ENCODE measurements at regions not wholly inside any gene's neighbourhood (a gene's known extent, or its start where the extent isn't known, plus 50 kb on each side); places are given as distances from the start of the nearest gene placed in this dataset.

DNA sequence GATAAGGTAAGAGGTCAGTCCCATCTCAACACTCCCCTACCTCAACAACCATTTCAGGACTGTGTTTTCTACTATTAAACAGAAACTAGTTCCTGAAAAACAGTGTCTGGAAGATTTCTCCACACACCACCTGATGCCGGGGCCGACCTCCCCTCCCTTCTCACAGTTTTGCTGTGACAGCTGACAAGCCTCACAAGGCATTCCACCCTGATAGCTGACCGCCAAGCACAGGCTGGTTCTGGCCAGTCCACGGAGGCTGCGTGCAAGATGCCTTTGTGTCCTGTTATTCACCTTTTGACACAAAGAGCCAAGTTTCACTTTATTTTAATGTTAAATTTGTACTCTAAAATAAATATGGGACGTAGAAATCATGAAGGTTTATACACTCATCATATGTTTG, 758.6 kb downstream of the PDHA2 start:
- POLR2A ChIA-PET: no interaction called here
- no peaks in the 10 kb centered on the region for H3K36me3 Mint-ChIP-seq
- no peaks in the 10 kb centered on the region for H3K9me3 Mint-ChIP-seq
- no peaks in the 10 kb centered on the region for H3K27me3 Mint-ChIP-seq
- ATAC-seq (ENCODE audit: low read depth): no peak
- no peaks in the 10 kb centered on the region for H3K4me1 Mint-ChIP-seq
- no peak overlapping the region for H3K4me3 Mint-ChIP-seq
- DNase-seq: no peak
- no peak overlapping the region for H3K27ac Mint-ChIP-seq

DNA sequence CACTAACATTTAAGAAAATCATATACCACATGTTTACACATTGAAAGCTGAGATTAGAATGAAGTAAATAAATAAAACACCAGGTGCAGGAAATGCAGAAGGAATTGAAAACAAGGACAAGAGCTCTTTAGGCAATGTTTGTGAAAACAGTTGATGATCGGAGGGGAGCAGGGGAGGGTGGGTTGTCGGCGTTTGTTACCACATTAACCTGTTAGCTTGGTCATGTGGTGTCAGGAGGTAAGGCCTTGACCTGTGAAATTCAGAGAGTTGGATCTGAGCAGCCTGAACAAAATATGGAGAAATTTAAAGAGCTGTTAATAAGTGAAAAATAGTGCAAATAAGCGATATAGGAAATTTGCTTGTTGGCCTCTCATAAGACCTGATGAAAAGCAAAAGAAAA, 759.9 kb downstream of the PDHA2 start:
- Mint-ChIP-seq H3K36me3 (no peaks in the 10 kb centered on the region), H3K27ac (no peak overlapping the region), H3K27me3 (no peaks in the 10 kb centered on the region), H3K4me3 (no peak overlapping the region), H3K9me3 (no peaks in the 10 kb centered on the region), H3K4me1 (no peaks in the 10 kb centered on the region)
- POLR2A ChIA-PET: no interaction called here
- DNase-seq (no peak), ATAC-seq (ENCODE audit: low read depth) (no peak)

DNA sequence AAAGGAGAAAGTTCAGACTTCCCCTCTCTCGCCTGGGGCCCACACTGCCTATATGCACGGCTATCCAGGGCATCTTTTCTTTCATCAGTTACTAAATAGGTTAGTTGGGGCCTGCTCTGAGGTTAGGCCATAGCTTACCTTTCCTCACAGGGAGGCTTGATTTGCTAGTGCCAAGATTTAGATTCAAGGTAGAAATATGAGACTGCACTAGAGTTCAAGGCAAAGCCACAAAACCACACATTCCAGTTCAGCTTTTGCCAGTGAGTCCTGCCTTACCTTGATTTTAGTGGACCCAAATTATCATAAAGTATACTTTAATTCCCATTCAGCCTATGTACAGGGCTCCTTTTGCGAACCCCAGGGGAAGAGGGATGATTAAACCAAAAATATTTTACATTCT, 762.8 kb downstream of the PDHA2 start:
- no peaks in the 10 kb centered on the region for H3K4me1 Mint-ChIP-seq
- H3K36me3 Mint-ChIP-seq: no peaks in the 10 kb centered on the region
- POLR2A ChIA-PET: no interaction called here
- no peak overlapping the region for H3K4me3 Mint-ChIP-seq
- H3K9me3 Mint-ChIP-seq: no peaks in the 10 kb centered on the region
- H3K27ac Mint-ChIP-seq: no peak overlapping the region
- DNase-seq (no peak), ATAC-seq (ENCODE audit: low read depth) (no peak)
- H3K27me3 Mint-ChIP-seq: no peaks in the 10 kb centered on the region

DNA sequence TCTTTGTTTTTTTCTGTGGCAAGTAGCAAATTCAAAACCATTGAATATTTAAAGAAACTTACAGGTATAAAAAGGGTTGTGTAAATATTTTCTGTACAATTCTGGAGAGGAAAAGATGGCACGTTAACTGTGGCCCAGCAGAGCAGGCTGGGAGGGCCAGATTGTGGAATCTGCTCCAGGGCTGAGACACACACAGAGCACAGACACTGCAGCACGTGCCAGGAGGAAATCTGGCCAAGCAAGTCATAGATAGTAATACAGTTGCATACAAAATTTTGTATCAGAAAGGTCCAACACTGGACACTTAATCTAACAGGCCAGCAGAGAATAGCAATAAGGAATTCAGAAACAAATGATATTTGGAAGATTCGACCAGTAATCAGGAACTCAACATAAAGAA, 763.7 kb downstream of the PDHA2 start:
- POLR2A ChIA-PET: no interaction called here
- Mint-ChIP-seq H3K4me1 (no peaks in the 10 kb centered on the region), H3K27me3 (no peaks in the 10 kb centered on the region), H3K27ac (no peak overlapping the region), H3K36me3 (no peaks in the 10 kb centered on the region), H3K4me3 (no peak overlapping the region), H3K9me3 (no peaks in the 10 kb centered on the region)
- DNase-seq: no peak
- ATAC-seq (ENCODE audit: low read depth): no peak

DNA sequence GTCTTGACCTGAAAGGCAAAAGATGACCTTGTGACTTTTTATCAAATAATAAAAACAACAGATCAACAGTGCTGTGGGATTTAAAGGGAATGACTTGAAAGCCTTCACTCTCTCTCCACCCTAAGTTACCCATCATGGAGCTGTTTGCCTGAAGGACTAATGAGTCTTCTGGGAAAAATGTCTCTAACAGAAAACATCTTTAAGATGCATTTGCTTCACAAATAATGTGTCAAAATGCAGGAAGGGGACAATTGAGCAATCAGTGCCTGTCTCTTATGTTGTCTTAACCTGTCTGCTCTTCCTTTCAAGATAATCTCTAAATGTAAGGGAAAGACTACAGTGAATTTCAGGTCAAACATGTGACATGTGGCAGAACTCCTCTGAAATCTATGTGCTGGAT, 766.6 kb downstream of the PDHA2 start:
- Mint-ChIP-seq H3K4me1 (no peaks in the 10 kb centered on the region), H3K9me3 (peaks cover 2% of the 10 kb centered on the region), H3K27ac (no peak overlapping the region), H3K4me3 (no peak overlapping the region), H3K27me3 (no peaks in the 10 kb centered on the region), H3K36me3 (no peaks in the 10 kb centered on the region)
- POLR2A ChIA-PET: no interaction called here
- no peak for ATAC-seq (ENCODE audit: low read depth)
- no peak for DNase-seq

DNA sequence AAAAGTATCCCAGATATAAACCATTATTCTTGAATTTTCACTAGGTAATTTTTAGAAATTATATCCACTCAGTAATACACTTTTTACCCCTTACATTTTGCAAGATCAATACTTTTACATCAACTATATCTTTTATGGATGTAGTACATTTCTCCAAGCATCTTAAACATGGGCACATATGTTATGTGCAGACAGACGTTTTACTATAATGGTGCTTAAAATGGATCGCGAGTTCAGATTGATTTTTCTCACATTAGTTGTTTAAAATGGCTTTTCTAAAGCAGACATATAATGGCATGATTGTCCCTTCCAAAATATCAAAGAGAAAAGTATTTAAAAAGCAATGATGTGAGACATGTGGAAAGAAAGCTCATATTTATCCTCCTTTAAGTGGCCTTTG, 786.1 kb downstream of the PDHA2 start:
- Mint-ChIP-seq H3K4me1 (no peaks in the 10 kb centered on the region), H3K36me3 (no peaks in the 10 kb centered on the region), H3K9me3 (no peaks in the 10 kb centered on the region), H3K27me3 (no peaks in the 10 kb centered on the region), H3K27ac (no peak overlapping the region), H3K4me3 (no peak overlapping the region)
- ATAC-seq (ENCODE audit: low read depth) (no peak), DNase-seq (no peak)
- POLR2A ChIA-PET: no interaction called here

DNA sequence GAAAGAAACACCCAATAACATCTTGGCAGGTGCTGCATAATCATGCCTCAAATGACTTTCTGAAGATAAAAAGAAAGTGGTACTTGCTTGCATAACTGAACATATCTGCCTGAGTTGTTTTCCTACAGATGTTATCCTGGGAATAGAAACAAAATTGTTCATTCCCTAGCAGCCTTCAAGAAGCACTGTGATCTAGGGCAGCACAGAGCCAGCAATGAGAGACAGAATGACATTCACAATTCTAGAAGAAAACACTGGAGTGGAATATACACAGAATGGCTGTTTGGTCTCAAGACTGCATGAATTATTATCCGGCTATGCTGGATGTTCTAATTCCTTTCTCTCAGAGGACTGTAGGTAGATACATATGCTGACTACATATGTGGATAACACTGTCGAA, 790.9 kb downstream of the PDHA2 start:
- H3K4me1 Mint-ChIP-seq: no peaks in the 10 kb centered on the region
- H3K4me3 Mint-ChIP-seq: no peak overlapping the region
- no peaks in the 10 kb centered on the region for H3K27me3 Mint-ChIP-seq
- ATAC-seq (ENCODE audit: low read depth) (no peak), DNase-seq (no peak)
- no peak overlapping the region for H3K27ac Mint-ChIP-seq
- POLR2A ChIA-PET: no interaction called here
- H3K36me3 Mint-ChIP-seq: no peaks in the 10 kb centered on the region
- H3K9me3 Mint-ChIP-seq: no peaks in the 10 kb centered on the region

DNA sequence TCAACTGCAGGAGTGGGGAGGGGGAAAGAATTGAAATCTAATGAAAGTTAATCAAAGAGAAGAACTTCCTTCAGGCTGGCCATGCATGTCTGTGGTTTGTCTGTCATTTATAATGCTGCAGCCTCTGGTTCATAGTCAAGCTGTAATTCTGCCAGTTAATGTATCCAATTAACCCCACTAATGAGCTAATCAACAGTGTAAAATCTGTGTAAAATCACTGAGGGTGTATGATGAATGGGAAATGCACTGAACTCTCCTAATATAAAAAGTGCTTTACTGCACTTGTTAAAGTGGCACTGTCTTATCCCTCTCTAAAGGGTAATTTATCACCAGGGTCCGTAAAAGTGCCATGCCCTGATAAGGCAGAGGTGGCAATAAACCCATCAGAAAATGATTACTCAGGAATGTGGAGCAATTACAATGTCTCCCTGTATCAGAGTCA, 798.1 kb downstream of the PDHA2 start:
- H3K36me3 Mint-ChIP-seq: no peaks in the 10 kb centered on the region
- no peaks in the 10 kb centered on the region for H3K4me1 Mint-ChIP-seq
- DNase-seq (no peak), ATAC-seq (ENCODE audit: low read depth) (no peak)
- POLR2A ChIA-PET: no interaction called here
- H3K27me3 Mint-ChIP-seq: no peaks in the 10 kb centered on the region
- H3K4me3 Mint-ChIP-seq: no peak overlapping the region
- no peak overlapping the region for H3K27ac Mint-ChIP-seq
- no peaks in the 10 kb centered on the region for H3K9me3 Mint-ChIP-seq

DNA sequence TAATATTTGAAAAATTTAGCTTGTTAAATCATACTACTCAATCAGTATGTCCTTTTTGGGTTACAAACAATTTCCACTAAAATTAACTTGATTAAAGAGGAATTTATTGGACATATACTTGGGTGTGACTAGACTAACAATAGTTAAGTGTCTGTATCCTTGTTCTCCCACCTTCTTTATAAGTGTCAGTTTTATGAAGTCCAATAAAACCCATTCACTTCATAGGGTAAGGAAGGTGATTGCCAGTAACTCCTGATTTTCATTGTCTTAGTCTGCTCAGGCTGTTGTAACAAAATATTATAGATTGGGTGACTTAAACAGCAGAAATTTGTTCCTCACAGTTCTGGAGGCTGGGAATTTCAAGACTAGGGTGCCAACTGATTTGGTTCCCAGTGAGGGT, 800.0 kb downstream of the PDHA2 start:
- POLR2A ChIA-PET: no interaction called here
- Mint-ChIP-seq H3K9me3 (no peaks in the 10 kb centered on the region), H3K4me3 (no peak overlapping the region), H3K27ac (no peak overlapping the region), H3K36me3 (no peaks in the 10 kb centered on the region), H3K4me1 (no peaks in the 10 kb centered on the region), H3K27me3 (no peaks in the 10 kb centered on the region)
- DNase-seq: no peak
- no peak for ATAC-seq (ENCODE audit: low read depth)

DNA sequence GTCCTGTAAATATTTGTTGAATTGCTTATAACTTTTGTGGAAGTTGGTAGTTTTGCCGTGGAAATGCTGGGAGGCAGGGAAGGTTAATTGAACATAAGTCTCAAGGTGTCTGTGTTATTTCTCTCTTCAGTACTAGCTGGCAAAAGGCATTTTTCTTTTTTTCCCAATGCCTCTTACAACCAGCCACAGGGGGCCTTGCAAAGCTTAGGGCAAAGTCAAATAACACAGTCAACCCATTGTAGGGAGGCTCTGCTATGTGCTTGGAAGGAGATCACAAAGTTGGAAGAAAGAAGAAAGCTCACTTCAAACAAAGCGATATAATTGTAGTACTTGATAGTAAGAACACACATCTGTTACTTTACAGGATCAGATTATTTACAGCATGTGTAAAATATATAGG, 802.6 kb downstream of the PDHA2 start:
- Mint-ChIP-seq H3K4me1 (no peaks in the 10 kb centered on the region), H3K36me3 (no peaks in the 10 kb centered on the region), H3K9me3 (no peaks in the 10 kb centered on the region), H3K27me3 (no peaks in the 10 kb centered on the region), H3K4me3 (no peak overlapping the region), H3K27ac (no peak overlapping the region)
- ATAC-seq (ENCODE audit: low read depth) (no peak), DNase-seq (no peak)
- POLR2A ChIA-PET: no interaction called here

DNA sequence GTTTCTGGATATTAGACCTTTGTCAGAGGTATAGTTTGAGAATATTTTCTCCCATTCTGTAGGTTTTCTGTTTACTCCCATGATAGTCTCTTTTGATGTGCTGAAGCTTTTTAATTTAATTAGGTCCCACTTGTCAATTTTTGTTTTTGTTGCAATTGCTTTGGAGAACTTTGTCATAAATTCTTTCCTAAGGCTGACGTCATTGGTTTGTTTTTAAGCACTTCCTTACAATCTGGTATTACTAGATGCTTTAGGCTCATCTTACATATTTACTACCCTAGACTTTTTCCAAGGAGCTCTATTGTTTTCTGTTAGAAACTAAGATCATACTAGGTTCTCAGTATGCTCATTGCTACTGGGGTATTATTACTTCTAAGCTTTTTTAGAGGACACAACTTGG, 806.3 kb downstream of the PDHA2 start:
- ATAC-seq (ENCODE audit: low read depth): no peak
- Mint-ChIP-seq H3K27me3 (no peaks in the 10 kb centered on the region), H3K4me3 (no peak overlapping the region), H3K27ac (no peak overlapping the region), H3K9me3 (no peaks in the 10 kb centered on the region), H3K36me3 (no peaks in the 10 kb centered on the region), H3K4me1 (no peaks in the 10 kb centered on the region)
- POLR2A ChIA-PET: no interaction called here
- DNase-seq: no peak

DNA sequence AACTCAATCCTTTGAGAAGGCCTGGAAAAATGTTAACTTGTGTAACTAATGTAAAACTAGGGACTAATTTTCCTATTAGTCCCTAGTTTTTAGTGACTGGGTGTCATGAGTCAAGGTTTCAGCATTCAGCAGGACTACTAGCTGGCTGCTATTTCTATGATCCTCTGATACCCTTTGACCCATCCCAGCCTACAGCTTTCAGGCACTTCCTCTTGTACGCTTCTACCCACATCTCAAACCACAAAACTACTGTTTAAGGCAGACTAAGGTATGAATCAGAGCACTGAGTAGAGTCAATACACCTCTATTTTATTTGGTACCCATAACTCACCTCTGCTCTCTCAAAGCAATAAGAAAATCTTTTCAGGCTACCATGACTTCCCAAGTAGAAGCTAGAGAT, 809.6 kb downstream of the PDHA2 start:
- POLR2A ChIA-PET: no interaction called here
- no peak overlapping the region for H3K4me3 Mint-ChIP-seq
- no peaks in the 10 kb centered on the region for H3K27me3 Mint-ChIP-seq
- no peaks in the 10 kb centered on the region for H3K9me3 Mint-ChIP-seq
- no peaks in the 10 kb centered on the region for H3K4me1 Mint-ChIP-seq
- ATAC-seq (ENCODE audit: low read depth) (no peak), DNase-seq (no peak)
- no peak overlapping the region for H3K27ac Mint-ChIP-seq
- no peaks in the 10 kb centered on the region for H3K36me3 Mint-ChIP-seq

DNA sequence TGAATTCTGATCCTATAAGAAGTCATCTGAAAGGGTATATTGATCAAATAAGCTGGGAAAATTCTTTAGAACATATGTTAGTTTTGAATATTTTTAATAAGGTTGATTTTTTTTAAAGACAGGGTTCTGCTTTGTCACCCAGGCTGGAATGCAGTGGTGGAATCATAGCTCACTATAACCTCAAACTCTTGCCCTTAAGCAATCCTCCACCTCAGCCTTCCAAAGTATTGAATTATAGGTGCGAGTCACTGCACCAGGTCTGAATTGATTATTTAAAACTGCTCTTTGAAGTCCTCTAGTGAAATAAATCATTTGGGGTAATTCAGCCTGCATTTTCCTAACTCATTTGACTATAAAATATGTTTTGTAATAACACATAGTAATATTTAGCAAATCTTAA, 812.3 kb downstream of the PDHA2 start:
- Mint-ChIP-seq H3K36me3 (no peaks in the 10 kb centered on the region), H3K9me3 (no peaks in the 10 kb centered on the region), H3K27me3 (no peaks in the 10 kb centered on the region), H3K27ac (no peak overlapping the region), H3K4me1 (no peaks in the 10 kb centered on the region), H3K4me3 (no peak overlapping the region)
- POLR2A ChIA-PET: no interaction called here
- no peak for ATAC-seq (ENCODE audit: low read depth)
- DNase-seq: no peak

DNA sequence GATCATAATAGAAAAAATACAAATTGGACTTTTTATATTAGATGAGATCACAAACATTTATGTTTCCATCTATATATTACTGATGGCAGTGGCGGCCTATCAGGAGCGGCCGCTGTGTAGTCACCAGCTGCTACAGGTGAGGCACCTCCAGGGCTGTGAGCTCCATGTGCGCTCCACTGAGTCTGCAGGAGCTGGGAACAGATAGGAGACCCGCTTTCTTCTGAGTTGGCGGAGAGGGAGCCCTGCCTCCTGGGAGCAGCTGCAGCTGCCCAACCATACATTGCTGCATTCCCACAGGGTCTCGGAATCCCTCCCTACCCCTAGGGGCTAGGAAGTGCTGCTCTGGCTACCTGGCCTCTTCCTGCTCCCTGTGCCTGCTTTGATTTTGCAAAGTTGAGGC, 812.9 kb downstream of the PDHA2 start:
- DNase-seq (no peak), ATAC-seq (ENCODE audit: low read depth) (no peak)
- Mint-ChIP-seq H3K4me3 (no peak overlapping the region), H3K4me1 (no peaks in the 10 kb centered on the region), H3K36me3 (no peaks in the 10 kb centered on the region), H3K27ac (no peak overlapping the region), H3K9me3 (no peaks in the 10 kb centered on the region), H3K27me3 (no peaks in the 10 kb centered on the region)
- POLR2A ChIA-PET: no interaction called here

DNA sequence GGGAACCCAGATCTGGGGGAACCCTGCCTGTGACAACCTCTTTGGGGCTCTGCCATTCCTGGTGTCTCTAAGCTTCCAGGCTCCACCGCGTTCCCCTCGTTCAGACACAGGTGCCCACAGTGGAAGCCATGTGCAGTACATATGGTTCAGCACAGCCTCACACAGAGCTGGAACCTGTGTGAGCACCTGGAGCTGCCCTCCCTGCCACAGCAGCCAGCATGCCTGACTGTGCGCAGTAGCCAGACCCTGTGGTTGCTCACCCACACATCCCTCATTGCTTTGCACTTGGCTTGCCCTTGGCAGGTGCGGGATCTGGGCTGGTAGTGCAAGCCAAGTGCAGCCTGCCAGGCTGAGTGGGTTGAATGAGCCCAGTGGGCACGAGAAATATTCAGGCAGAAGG, 814.2 kb downstream of the PDHA2 start:
- Mint-ChIP-seq H3K4me3 (no peak overlapping the region), H3K27ac (no peak overlapping the region), H3K36me3 (no peaks in the 10 kb centered on the region), H3K9me3 (no peaks in the 10 kb centered on the region), H3K4me1 (no peaks in the 10 kb centered on the region), H3K27me3 (no peaks in the 10 kb centered on the region)
- ATAC-seq (ENCODE audit: low read depth): no peak
- DNase-seq: no peak
- POLR2A ChIA-PET: no interaction called here

Data from activated naive CD8-positive, alpha-beta T cell treated with anti-CD3 and anti-CD28 coated beads, Interleukin-2, amount 10 ng/mL, durations not matched to agents 7 days and 5 days (primary cell).